GM18858 (cell line): ENCODE measurements at regions not wholly inside any gene's neighbourhood (a gene's known extent, or its start where the extent isn't known, plus 50 kb on each side); places are given as distances from the start of the nearest gene placed in this dataset.
"Not testable (repeated sequence)": the region's sequence is repeated elsewhere in the genome, so short reads cannot be mapped to it uniquely, and the experiment has no call there.

ENCODE experiments used
- ATAC-seq: cut with Tn5 transposase; IDR thresholded peaks from one replicate; pipeline ENCODE4 v1.9.1; 2021; ENCODE audit not compliant: unreplicated experiment

GRCh38 chr4:187826725-187827124 lies 168.8 kb upstream of the ZFP42 start:
- no peak for ATAC-seq

GRCh38 chr4:187827631-187828030 lies 167.9 kb upstream of the ZFP42 start:
- ATAC-seq, result no peak

- no peak for ATAC-seq
Observed at GRCh38 chr4:187839765-187840164, 155.8 kb upstream of the ZFP42 start.

GRCh38 chr4:187840814-187841213 lies 154.8 kb upstream of the ZFP42 start:
- ATAC-seq, result no peak

- no peak for ATAC-seq
Observed at GRCh38 chr4:187849556-187850225, 145.9 kb upstream of the ZFP42 start.

GRCh38 chr4:187865914-187866313 lies 129.7 kb upstream of the ZFP42 start:
- no peak for ATAC-seq

- no peak for ATAC-seq
Observed at GRCh38 chr4:187883049-187883448, 112.5 kb upstream of the ZFP42 start.

GRCh38 chr4:187883836-187884475 lies 111.6 kb upstream of the ZFP42 start:
- ATAC-seq, result no peak

- ATAC-seq, result no peak
Observed at GRCh38 chr4:187887906-187888305, 107.7 kb upstream of the ZFP42 start.

- ATAC-seq, result no peak
Observed at GRCh38 chr4:187889651-187890050, 105.9 kb upstream of the ZFP42 start.

- no peak for ATAC-seq
Observed at GRCh38 chr4:187893418-187893817, 102.2 kb upstream of the ZFP42 start.

GRCh38 chr4:187903106-187903505 lies 92.5 kb upstream of the ZFP42 start:
- no peak for ATAC-seq

GRCh38 chr4:187903700-187904099 lies 91.9 kb upstream of the ZFP42 start:
- no peak for ATAC-seq

- ATAC-seq, result no peak
Observed at GRCh38 chr4:187908079-187908561, 87.5 kb upstream of the ZFP42 start.

GRCh38 chr4:187908731-187909130 lies 86.8 kb upstream of the ZFP42 start:
- no peak for ATAC-seq

GRCh38 chr4:187910741-187911140 lies 84.8 kb upstream of the ZFP42 start:
- no peak for ATAC-seq

GRCh38 chr4:187915406-187915805 lies 80.2 kb upstream of the ZFP42 start:
- ATAC-seq, result not testable (repeated sequence)

- no peak for ATAC-seq
Observed at GRCh38 chr4:187919966-187920365, 75.6 kb upstream of the ZFP42 start.

GRCh38 chr4:187921946-187922623 lies 73.5 kb upstream of the ZFP42 start:
- ATAC-seq, result no peak

GRCh38 chr4:187929024-187929423 lies 66.5 kb upstream of the ZFP42 start:
- no peak for ATAC-seq

GRCh38 chr4:187934766-187935165 lies 60.8 kb upstream of the ZFP42 start:
- ATAC-seq, result no peak

- no peak for ATAC-seq
Observed at GRCh38 chr4:187937557-187937956, 58.0 kb upstream of the ZFP42 start.
